CD4-positive, alpha-beta T cell (primary cell): ENCODE measurements at regions not wholly inside any gene's neighbourhood (a gene's known extent, or its start where the extent isn't known, plus 50 kb on each side); places are given as distances from the start of the nearest gene placed in this dataset.

Experiments
- ATAC-seq: fragments of 200-7000 bp; cut with Tn5 transposase; one replicate; pipeline ENCODE4 v1.10.0; 2022; ENCODE audit warnings: mild to moderate bottlenecking; ENCODE audit not compliant: poor library complexity
- CTCF ChIA-PET: fragments of 350-600 bp; sonication (Branson Sonifier 250); formaldehyde crosslinking; loops from one replicate; lab custom pipeline; 2021; ENCODE audit warnings: antibody characterized with exemption, inconsistent platforms; lab: Charles Lee
- POLR2A ChIA-PET: fragments of 350-600 bp; sonication (Branson Sonifier 250); formaldehyde crosslinking; loops from one replicate; lab custom pipeline; 2021; ENCODE audit warnings: antibody characterized with exemption, inconsistent platforms; lab: Charles Lee
- DNase-seq, 14 experiments: peaks; one replicate each; pipeline ENCODE4 v3.0.0-alpha.2; 2013 to 2020; ENCODE audit warnings: mixed read lengths in 2 of 14
- H3K27ac ChIP-seq, 2 donors: one replicate each; pipeline versions ENCODE4 v1.5.1 to v1.7.0; 2013; ENCODE audit warnings: low read length in 2 of 2, low read depth in 1 of 2, mild to moderate bottlenecking in 1 of 2
- H3K27me3 ChIP-seq, 2 experiments: 1 replicate in 1 of 2; 2 replicates in 1 of 2; pipeline versions ENCODE4 v1.6.1 to v1.7.0; 2013; ENCODE audit warnings: low read length in 2 of 2, control low read depth in 1 of 2, mild to moderate bottlenecking in 1 of 2, moderate library complexity in 1 of 2; ENCODE audit not compliant: insufficient read depth in 2 of 2, control insufficient read depth in 1 of 2
- H3K36me3 ChIP-seq: one replicate; pipeline ENCODE4 v1.6.1; 2013; ENCODE audit warnings: low read length, control low read depth; ENCODE audit not compliant: insufficient read depth
- H3K4me1 ChIP-seq: one replicate; pipeline ENCODE4 v1.6.1; 2013; ENCODE audit warnings: low read length, control low read depth; ENCODE audit not compliant: insufficient read depth
- H3K4me3 ChIP-seq: one replicate; pipeline ENCODE4 v1.5.1; 2013; ENCODE audit warnings: mild to moderate bottlenecking, low read length, moderate library complexity
- H3K9me3 ChIP-seq, 2 experiments: 1 replicate in 1 of 2; 2 replicates in 1 of 2; pipeline versions ENCODE4 v1.6.1 to v1.7.0; 2013; ENCODE audit warnings: low read length in 2 of 2, mild to moderate bottlenecking in 2 of 2, control low read depth in 1 of 2, moderate library complexity in 1 of 2; ENCODE audit not compliant: control insufficient read depth in 1 of 2, insufficient read depth in 1 of 2
- H3K27ac Mint-ChIP-seq: one replicate; pipeline ENCODE4 v1.8.0; 2020; ENCODE audit warnings: mixed read lengths
- H3K27me3 Mint-ChIP-seq: one replicate; pipeline ENCODE4 v1.8.0; 2021; ENCODE audit warnings: mixed read lengths
- H3K36me3 Mint-ChIP-seq: one replicate; pipeline ENCODE4 v1.8.0; 2021; ENCODE audit warnings: low read depth, mixed read lengths
- H3K4me1 Mint-ChIP-seq: one replicate; pipeline ENCODE4 v1.8.0; 2021; ENCODE audit warnings: low read depth, mixed read lengths
- H3K4me3 Mint-ChIP-seq: one replicate; pipeline ENCODE4 v1.8.0; 2020; ENCODE audit warnings: mild to moderate bottlenecking, mixed read lengths
- H3K9me3 Mint-ChIP-seq: one replicate; pipeline ENCODE4 v1.8.0; 2020; ENCODE audit warnings: mixed read lengths
- CTCF ChIP-seq: fragments of 200-600 bp; IDR thresholded peaks from one replicate; pipeline ENCODE4 v1.8.0; 2022; ENCODE audit warnings: antibody characterized with exemption, mild to moderate bottlenecking
- intact Hi-C, 2 experiments: fragments of 100-400 bp; cut with DNase I in 1 of 2; cut with micrococcal nuclease in 1 of 2; formaldehyde crosslinking; loops; one replicate each; pipeline versions ENCODE4 v1.15.1 to v1.9.0; 2023 to 2025; cut with DNase I, micrococcal nuclease

GRCh38 chr7:56291-56913 is 136.0 kb upstream of the FAM20C start:
- H3K27ac Mint-ChIP-seq: no peak overlapping the region
- no peak for DNase-seq
- H3K4me3 Mint-ChIP-seq: no peak overlapping the region
- Histone ChIP-seq H3K4me1 (no peaks in the 10 kb centered on the region), H3K27me3 (no peaks in the 10 kb centered on the region), H3K36me3 (no peaks in the 10 kb centered on the region), H3K9me3 (no peaks in the 10 kb centered on the region), H3K4me3 (no peak overlapping the region), H3K27ac (no peak overlapping the region)
- H3K27me3 Mint-ChIP-seq: peaks cover 8% of the 10 kb centered on the region
- intact Hi-C loops: no loop called here
- POLR2A ChIA-PET: no interaction called here
- H3K36me3 Mint-ChIP-seq: no peaks in the 10 kb centered on the region
- no peak for ATAC-seq
- CTCF ChIA-PET: no interaction called here
- no peak for TF ChIP-seq CTCF
- H3K9me3 Mint-ChIP-seq: no peaks in the 10 kb centered on the region
- H3K4me1 Mint-ChIP-seq: no peaks in the 10 kb centered on the region

- no peaks in the 10 kb centered on the region for H3K36me3 Mint-ChIP-seq
- H3K9me3 ChIP-seq: no peaks in the 10 kb centered on the region
- intact Hi-C loops: no loop called here
- H3K4me3 Mint-ChIP-seq: no peak overlapping the region
- POLR2A ChIA-PET: no interaction called here
- no peak overlapping the region for H3K27ac Mint-ChIP-seq
- ATAC-seq (no peak), DNase-seq (no peak)
- H3K27me3 Mint-ChIP-seq: peaks cover 8% of the 10 kb centered on the region
- no peaks in the 10 kb centered on the region for H3K4me1 ChIP-seq
- no peaks in the 10 kb centered on the region for H3K27me3 ChIP-seq
- CTCF ChIA-PET: no interaction called here
- H3K4me1 Mint-ChIP-seq: no peaks in the 10 kb centered on the region
- H3K36me3 ChIP-seq: no peaks in the 10 kb centered on the region
- H3K4me3 ChIP-seq: no peak overlapping the region
- H3K9me3 Mint-ChIP-seq: no peaks in the 10 kb centered on the region
- no peak overlapping the region for H3K27ac ChIP-seq
- TF ChIP-seq CTCF: no peak
These were observed 135.3 kb upstream of the FAM20C start for GRCh38 chr7:57071-57470.

DNA sequence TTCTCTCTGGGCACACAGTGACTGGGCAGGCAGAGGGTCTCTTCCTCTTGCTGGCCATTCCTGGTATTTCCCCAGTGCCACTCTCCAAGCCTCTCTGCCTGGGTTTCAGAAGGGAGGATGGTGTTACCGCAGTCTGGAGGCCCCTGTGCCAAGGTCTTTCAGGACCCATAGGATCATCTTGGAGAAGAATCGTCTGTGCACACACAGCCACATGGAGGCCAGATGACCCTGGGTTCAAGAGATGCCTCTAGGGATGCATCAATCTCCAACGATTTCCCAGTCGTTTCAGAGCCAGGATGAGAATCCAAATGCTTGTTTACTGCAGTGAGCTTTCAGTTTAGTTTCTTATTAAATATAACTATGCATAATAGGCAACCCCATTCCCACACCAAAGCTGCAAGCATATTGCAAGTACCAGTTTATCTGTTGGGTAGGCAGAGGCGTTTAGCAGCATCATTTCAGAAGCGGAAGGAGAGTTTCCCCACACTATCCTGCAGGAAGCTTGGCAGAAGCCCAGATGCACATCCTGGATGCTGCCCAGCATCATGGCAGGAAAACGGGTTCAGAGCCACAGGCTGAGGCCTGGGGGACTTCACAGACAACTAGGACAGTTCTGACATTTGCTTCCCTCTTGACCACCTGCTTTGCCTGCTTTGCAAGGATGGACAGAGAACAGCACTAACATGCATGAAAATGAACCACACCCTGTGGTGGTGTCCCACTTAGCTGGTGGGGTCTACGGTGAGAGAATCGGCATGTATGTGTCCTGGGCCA is 134.7 kb upstream of the FAM20C start:
- Mint-ChIP-seq H3K36me3 (no peaks in the 10 kb centered on the region), H3K27ac (no peak overlapping the region), H3K9me3 (no peaks in the 10 kb centered on the region), H3K27me3 (peaks cover 8% of the 10 kb centered on the region), H3K4me3 (no peak overlapping the region), H3K4me1 (no peaks in the 10 kb centered on the region)
- H3K9me3 ChIP-seq: no peaks in the 10 kb centered on the region
- H3K36me3 ChIP-seq: no peaks in the 10 kb centered on the region
- CTCF ChIA-PET: no interaction called here
- H3K27ac ChIP-seq: no peak overlapping the region
- no peaks in the 10 kb centered on the region for H3K27me3 ChIP-seq
- no peak overlapping the region for H3K4me3 ChIP-seq
- POLR2A ChIA-PET: no interaction called here
- intact Hi-C loops: no loop called here
- H3K4me1 ChIP-seq: no peaks in the 10 kb centered on the region
- no peak for TF ChIP-seq CTCF
- ATAC-seq (no peak), DNase-seq (no peak)
